Smooth muscle cell (in vitro differentiated cells): ENCODE measurements at regions not wholly inside any gene's neighbourhood (a gene's known extent, or its start where the extent isn't known, plus 50 kb on each side); places are given as distances from the start of the nearest gene placed in this dataset.

Experiments
- DNase-seq: peaks from one replicate; lab custom pipeline; 2025; ENCODE audit not compliant: unreplicated experiment; lab: John Stamatoyannopoulos, UW
- H2AFZ ChIP-seq: fragments of 200-600 bp; sonication (generic); 2 replicates; pipeline ENCODE4 v1.6.0; 2016; ENCODE audit warnings: antibody characterized with exemption, low read depth, mild to moderate bottlenecking
- H3F3A ChIP-seq: fragments of 200-600 bp; sonication (generic); 2 replicates; pipeline ENCODE4 v1.6.0; 2017; ENCODE audit warnings: antibody characterized with exemption, low read depth
- H3K27ac ChIP-seq: fragments of 200-600 bp; sonication (generic); 2 replicates; pipeline ENCODE4 v1.5.1; 2016; ENCODE audit warnings: low read depth, mild to moderate bottlenecking
- H3K27me3 ChIP-seq: fragments of 200-600 bp; sonication (generic); 2 replicates; pipeline ENCODE4 v1.6.1; 2016; ENCODE audit warnings: low read depth, mild to moderate bottlenecking
- H3K36me3 ChIP-seq: fragments of 200-600 bp; sonication (generic); 2 replicates; pipeline ENCODE4 v1.5.1; 2016; ENCODE audit warnings: low read depth
- H3K4me1 ChIP-seq: fragments of 200-600 bp; sonication (generic); 2 replicates; pipeline ENCODE4 v1.5.1; 2016; ENCODE audit warnings: low read depth
- H3K4me2 ChIP-seq: fragments of 200-600 bp; sonication (generic); 2 replicates; pipeline ENCODE4 v1.6.0; 2016; ENCODE audit warnings: mild to moderate bottlenecking
- H3K4me3 ChIP-seq: fragments of 200-600 bp; sonication (generic); 2 replicates; pipeline ENCODE4 v1.5.1; 2016; ENCODE audit warnings: mild to moderate bottlenecking
- H3K79me2 ChIP-seq: fragments of 200-600 bp; sonication (generic); 2 replicates; pipeline ENCODE4 v1.6.0; 2016; ENCODE audit warnings: low read depth, mild to moderate bottlenecking
- H3K9ac ChIP-seq: fragments of 200-600 bp; sonication (generic); 2 replicates; pipeline ENCODE4 v1.6.0; 2016; ENCODE audit warnings: low read depth
- H3K9me3 ChIP-seq: fragments of 200-600 bp; sonication (generic); replicated peaks from 2 replicates; pipeline ENCODE4 v1.5.1; 2016; ENCODE audit warnings: low read depth
- H4K20me1 ChIP-seq: fragments of 200-600 bp; sonication (generic); 2 replicates; pipeline ENCODE4 v1.6.0; 2016; ENCODE audit warnings: low read depth
- WGBS: methylation state at CpG from one replicate; pipeline ENCODE4 v1.1.7; 2016; ENCODE audit warnings: low lambda C conversion rate; 5-methylcytosine and 5-hydroxymethylcytosine counted together
- TF ChIP-seq, protein P1 (sequence below): fragments of 200-600 bp; sonication (generic); IDR thresholded peaks from 2 replicates; pipeline ENCODE4 v1.5.1; 2017; ENCODE audit warnings: borderline replicate concordance, mild to moderate bottlenecking, antibody characterized with exemption; ENCODE audit not compliant: insufficient read depth, poor library complexity, severe bottlenecking

DNA sequence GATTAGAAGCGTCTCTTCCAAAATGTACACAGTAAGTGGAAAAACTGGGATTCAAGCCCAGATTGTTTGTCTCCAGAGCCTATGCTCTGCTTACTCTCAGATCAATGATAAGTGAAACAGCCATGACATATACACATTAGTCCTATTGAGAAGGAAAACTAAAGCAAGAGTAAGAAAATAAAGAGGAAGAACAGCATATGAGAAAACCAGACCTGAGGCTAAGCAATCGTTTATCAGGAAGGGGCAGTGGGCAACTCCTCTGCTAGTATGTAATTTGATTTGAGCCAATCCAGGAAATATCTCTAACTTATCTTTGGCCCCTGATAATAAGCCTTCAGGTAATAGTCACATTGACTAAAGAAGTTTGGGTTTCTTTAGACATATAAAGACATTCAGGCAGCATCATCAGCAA is 789.9 kb upstream of the C9orf72 start:
- WGBS: 57% methylated on average over 2 of the region's 2 CpGs
- TF ChIP-seq, protein P1, sequence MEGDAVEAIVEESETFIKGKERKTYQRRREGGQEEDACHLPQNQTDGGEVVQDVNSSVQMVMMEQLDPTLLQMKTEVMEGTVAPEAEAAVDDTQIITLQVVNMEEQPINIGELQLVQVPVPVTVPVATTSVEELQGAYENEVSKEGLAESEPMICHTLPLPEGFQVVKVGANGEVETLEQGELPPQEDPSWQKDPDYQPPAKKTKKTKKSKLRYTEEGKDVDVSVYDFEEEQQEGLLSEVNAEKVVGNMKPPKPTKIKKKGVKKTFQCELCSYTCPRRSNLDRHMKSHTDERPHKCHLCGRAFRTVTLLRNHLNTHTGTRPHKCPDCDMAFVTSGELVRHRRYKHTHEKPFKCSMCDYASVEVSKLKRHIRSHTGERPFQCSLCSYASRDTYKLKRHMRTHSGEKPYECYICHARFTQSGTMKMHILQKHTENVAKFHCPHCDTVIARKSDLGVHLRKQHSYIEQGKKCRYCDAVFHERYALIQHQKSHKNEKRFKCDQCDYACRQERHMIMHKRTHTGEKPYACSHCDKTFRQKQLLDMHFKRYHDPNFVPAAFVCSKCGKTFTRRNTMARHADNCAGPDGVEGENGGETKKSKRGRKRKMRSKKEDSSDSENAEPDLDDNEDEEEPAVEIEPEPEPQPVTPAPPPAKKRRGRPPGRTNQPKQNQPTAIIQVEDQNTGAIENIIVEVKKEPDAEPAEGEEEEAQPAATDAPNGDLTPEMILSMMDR: no peak
- no peak overlapping the region for H2AFZ ChIP-seq

DNA sequence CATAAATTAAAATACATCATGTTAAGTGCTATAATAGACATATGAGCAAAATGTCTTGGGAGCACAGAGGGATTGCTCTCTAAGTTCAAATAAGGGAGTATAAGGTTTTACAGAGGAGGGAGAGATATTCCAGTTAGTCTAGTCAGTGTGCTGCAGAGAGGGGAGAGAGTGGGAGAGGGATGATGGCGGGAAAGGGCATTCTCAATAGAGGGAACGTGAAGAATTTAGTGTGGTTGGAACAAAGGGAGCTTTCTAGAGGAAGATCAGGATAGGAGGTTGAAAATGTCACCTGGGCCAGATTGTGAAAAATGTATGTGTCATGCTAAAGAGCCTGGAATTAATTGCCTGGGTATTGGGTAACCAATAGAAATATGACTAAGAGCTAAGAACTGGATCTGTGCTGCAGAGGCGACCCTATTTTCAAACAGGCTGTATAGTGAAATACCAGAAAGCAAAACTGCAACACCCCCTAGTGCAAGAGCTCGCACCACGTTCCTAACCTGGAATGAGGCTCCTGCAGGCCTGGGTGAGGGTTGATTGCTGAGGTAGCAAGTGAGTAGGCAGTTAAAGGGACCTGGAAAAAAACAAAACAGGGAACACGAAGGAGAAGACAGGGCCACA is 791.8 kb upstream of the C9orf72 start:
- WGBS: 48% methylated on average over 6 of the region's 6 CpGs
- H3K9ac ChIP-seq: no peak overlapping the region
- TF ChIP-seq, protein P1: no peak

More for the DNA sequence above, 789.9 kb upstream of the C9orf72 start:
- no peak overlapping the region for H3K9ac ChIP-seq
- H3K79me2 ChIP-seq: no peaks in the 10 kb centered on the region
- no peaks in the 10 kb centered on the region for H4K20me1 ChIP-seq
- no peaks in the 10 kb centered on the region for H3F3A ChIP-seq
- no peaks in the 10 kb centered on the region for H3K27me3 ChIP-seq
- no peak overlapping the region for H3K27ac ChIP-seq
- H3K4me3 ChIP-seq: no peak overlapping the region
- H3K4me1 ChIP-seq: peaks cover 2% of the 10 kb centered on the region
- H3K9me3 ChIP-seq: no peaks in the 10 kb centered on the region
- H3K36me3 ChIP-seq: no peaks in the 10 kb centered on the region
- no peak overlapping the region for H3K4me2 ChIP-seq
- no peak for DNase-seq

DNA sequence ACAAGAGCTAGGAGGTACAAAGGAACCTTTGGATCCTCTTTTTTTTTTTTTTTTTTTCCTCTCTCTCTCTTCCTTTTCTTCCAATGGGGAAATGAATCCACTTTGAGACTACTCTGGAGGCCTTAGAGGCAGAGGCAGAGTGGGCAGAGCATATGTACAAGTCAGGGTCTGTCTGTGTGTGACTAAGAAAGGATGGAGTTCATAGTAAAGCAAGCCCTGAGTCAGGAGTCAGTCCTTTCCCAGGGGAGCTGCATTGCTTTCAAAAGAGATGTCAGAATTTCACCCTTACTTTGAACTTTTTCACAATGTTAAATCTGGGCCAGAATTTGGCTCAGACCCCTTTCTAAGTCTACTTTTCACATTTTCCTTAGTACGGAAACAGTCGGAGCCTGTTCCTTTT is 792.4 kb upstream of the C9orf72 start:
- H3K4me2 ChIP-seq: peak overlapping the region; percentile 49
- peaks cover 2% of the 10 kb centered on the region for H3K4me1 ChIP-seq
- no peaks in the 10 kb centered on the region for H3K27me3 ChIP-seq
- TF ChIP-seq, protein P1: no peak
- no peak overlapping the region for H3K4me3 ChIP-seq
- no peak for DNase-seq
- H2AFZ ChIP-seq: no peak overlapping the region
- no peaks in the 10 kb centered on the region for H3K36me3 ChIP-seq
- H3K27ac ChIP-seq: peak overlapping the region; percentile 80
- H4K20me1 ChIP-seq: no peaks in the 10 kb centered on the region
- WGBS: 89% methylated on average over 2 of the region's 2 CpGs
- no peaks in the 10 kb centered on the region for H3K79me2 ChIP-seq
- H3K9me3 ChIP-seq: no peaks in the 10 kb centered on the region
- no peak overlapping the region for H3K9ac ChIP-seq
- H3F3A ChIP-seq: no peaks in the 10 kb centered on the region

More for the DNA sequence above, 791.8 kb upstream of the C9orf72 start:
- Histone ChIP-seq H3K4me2 (peak overlapping the region; percentile 49), H3K27ac (peak overlapping the region; percentile 80), H4K20me1 (no peaks in the 10 kb centered on the region), H3K27me3 (no peaks in the 10 kb centered on the region), H3F3A (no peaks in the 10 kb centered on the region), H3K4me3 (no peak overlapping the region), H3K4me1 (peaks cover 2% of the 10 kb centered on the region), H3K79me2 (no peaks in the 10 kb centered on the region), H3K9me3 (no peaks in the 10 kb centered on the region), H2AFZ (no peak overlapping the region), H3K36me3 (no peaks in the 10 kb centered on the region)
- no peak for DNase-seq

DNA sequence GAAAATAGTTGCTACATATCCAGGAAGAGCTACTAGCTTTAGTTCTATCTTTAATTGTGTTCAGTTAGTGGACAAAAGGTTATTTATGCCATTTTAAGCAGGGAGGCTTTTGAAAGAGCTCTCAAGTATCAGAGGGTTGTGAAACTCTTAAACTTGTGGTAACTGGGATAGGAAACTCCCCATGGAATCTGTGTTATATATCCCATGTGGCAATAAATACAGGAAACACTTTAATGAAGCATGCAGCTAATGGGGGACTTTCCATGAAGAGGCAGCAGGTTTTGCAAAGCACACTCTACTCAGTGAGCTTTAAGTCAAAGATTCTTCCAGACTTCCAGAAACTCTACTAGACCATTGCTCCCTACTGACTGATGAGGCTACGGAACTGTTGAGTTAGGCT is 805.0 kb upstream of the C9orf72 start:
- Histone ChIP-seq H3F3A (no peaks in the 10 kb centered on the region), H3K27ac (peak overlapping the region; percentile 57), H3K27me3 (no peaks in the 10 kb centered on the region), H3K4me1 (no peaks in the 10 kb centered on the region), H3K36me3 (no peaks in the 10 kb centered on the region), H3K9ac (no peak overlapping the region), H4K20me1 (no peaks in the 10 kb centered on the region), H3K4me2 (peak overlapping the region; percentile 63), H3K79me2 (no peaks in the 10 kb centered on the region), H2AFZ (peak overlapping the region; percentile 35), H3K9me3 (no peaks in the 10 kb centered on the region), H3K4me3 (no peak overlapping the region)
- 56% methylated on average over 1 of the region's 1 CpG for WGBS
- no peak for DNase-seq
- TF ChIP-seq, protein P1: no peak
